HG02981 (cell line): ENCODE measurements at regions not wholly inside any gene's neighbourhood (a gene's known extent, or its start where the extent isn't known, plus 50 kb on each side); places are given as distances from the start of the nearest gene placed in this dataset.

ENCODE experiments used
- ATAC-seq: cut with Tn5 transposase; IDR thresholded peaks from one replicate; pipeline ENCODE4 v1.9.1; 2021; ENCODE audit warnings: mild to moderate bottlenecking, moderate library complexity; ENCODE audit not compliant: unreplicated experiment

DNA sequence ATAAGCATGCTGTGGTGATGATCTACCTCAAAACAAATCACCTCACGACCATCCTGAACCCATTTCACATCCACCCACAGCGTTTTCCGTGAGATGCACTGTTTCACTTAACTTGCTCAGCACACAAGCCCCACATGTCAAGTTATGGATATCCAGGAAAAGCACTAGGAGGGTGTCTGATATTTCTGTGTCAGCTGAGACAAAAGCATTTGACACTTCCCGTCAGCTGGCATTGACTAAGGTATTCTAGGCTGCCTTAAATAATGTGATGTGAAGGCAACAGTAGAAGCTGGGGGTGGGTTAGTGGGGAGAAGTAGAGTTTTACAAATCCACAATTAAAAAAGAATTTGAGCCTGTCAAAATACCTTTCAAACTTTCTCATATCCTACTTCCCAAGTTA, 68.7 kb upstream of the MDFIC start:
- ATAC-seq = no peak

- ATAC-seq = no peak
Observed at GRCh38 chr7:114854369-114854768, 67.5 kb upstream of the MDFIC start.

- ATAC-seq = no peak
Observed at GRCh38 chr7:114856625-114857024, 65.3 kb upstream of the MDFIC start.

GRCh38 chr7:114857605-114858004, 64.3 kb upstream of the MDFIC start:
- ATAC-seq = no peak

- ATAC-seq = no peak
Observed at GRCh38 chr7:114859477-114859876, 62.4 kb upstream of the MDFIC start.

DNA sequence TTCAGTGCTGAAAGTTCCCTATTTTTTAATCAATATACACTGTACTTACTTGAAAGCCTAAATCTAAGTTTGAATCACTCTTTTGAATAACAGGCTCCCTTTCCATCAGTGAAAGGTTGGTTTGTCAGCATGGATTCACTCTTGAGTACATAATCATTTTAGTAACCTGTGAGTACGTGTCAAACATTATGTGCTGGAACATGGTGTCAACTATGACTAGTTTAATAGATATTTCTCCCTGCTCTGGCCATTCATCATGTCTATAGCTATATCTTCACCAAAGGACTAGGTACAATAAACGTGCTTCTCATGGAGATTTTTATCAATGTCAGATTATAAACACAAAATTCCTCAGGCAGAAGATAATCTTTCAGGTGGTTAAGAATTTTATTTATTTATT, 61.7 kb upstream of the MDFIC start:
- ATAC-seq = no peak

- no peak for ATAC-seq
Observed at GRCh38 chr7:114862406-114862805, 59.5 kb upstream of the MDFIC start.

DNA sequence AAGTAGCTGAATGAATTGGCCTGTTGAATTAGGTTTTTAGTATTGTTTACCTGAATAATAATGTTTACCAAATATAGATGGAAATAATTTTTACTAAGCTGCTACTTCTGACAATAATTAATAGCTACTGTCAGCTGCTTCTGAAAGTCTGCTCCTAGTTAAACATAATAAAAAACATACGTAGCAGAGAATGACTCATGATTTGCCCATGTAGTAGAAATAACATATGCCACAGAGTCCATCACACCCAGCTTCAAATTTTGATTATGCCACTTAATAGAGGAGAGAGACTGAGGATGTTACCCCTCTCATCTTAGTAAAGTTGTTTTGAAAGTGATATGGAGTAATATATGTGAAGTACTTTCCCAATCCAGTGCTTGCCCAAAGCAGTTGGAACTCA, 57.6 kb upstream of the MDFIC start:
- ATAC-seq = no peak

DNA sequence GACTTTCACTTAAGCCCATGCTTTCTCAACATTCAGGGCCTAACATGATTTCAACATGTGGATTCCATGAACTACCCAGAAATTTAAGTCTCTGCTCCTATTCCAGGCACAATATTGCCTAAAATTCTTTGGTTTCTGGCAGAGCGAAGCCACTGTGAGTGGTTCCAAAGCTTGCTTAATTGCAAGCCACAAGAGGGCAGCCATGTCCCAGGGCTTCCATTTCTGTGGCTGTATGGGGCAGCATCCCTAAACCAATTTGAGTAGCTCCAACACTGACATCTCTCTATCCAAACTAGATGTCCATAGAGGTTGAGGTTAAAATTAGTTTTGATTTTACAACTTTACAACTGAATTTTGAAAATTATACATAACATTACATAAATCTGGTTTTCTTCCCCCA, 56.3 kb upstream of the MDFIC start:
- peak; percentile 77 for ATAC-seq
